A549 (cell line): ENCODE measurements at regions not wholly inside any gene's neighbourhood (a gene's known extent, or its start where the extent isn't known, plus 50 kb on each side); places are given as distances from the start of the nearest gene placed in this dataset.

ENCODE experiments used
- ATAC-seq, 2 experiments: fragments of 200-7000 bp in 1 of 2; fragments of >200 bp in 1 of 2; cut with Nextera tagmentation in 1 of 2; cut with Tn5 transposase in 1 of 2; 3 replicates each; pipeline versions ENCODE4 v1.8.0 to v1.9.1; 2018 to 2020; ENCODE audit warnings: mild to moderate bottlenecking in 1 of 2, moderate library complexity in 1 of 2
- CTCF ChIA-PET: fragments of 300-600 bp; sonication (Branson Sonifier 250); formaldehyde crosslinking; extraction: SDS; loops from one replicate; lab custom pipeline; 2021; ENCODE audit warnings: antibody characterized with exemption, inconsistent platforms; lab: Yijun Ruan, JAX
- POLR2A ChIA-PET: fragments of 350-600 bp; formaldehyde crosslinking; extraction: SDS; loops from one replicate; lab custom pipeline; 2021; ENCODE audit warnings: antibody characterized with exemption, inconsistent platforms; lab: Yijun Ruan, JAX
- DNase-seq, 2 experiments: peaks; one replicate each; pipeline versions ENCODE4 v3.0.0 to v3.0.0-alpha.2; 2011 to 2016; ENCODE audit warnings: low read depth in 1 of 2, low spot score in 1 of 2
- FAIRE-seq: peaks from 2 replicates; lab custom pipeline; 2011; peaks lifted over from hg19 to GRCh38; lab: Jason Lieb, UNC
- H3K27ac ChIP-seq, 2 experiments: fragments of >200 bp; sonication (Bioruptor Twin); formaldehyde crosslinking; 3 replicates each; pipeline ENCODE4 v1.5.1; 2016 to 2017
- H3K4me1 ChIP-seq: fragments of >200 bp; sonication (Bioruptor Twin); formaldehyde crosslinking; 3 replicates; pipeline ENCODE4 v1.6.1; 2016
- H3K4me2 ChIP-seq: fragments of >200 bp; sonication (Bioruptor Twin); formaldehyde crosslinking; 3 replicates; pipeline ENCODE4 v1.6.1; 2016
- H3K4me3 ChIP-seq: fragments of >200 bp; sonication (Bioruptor Twin); formaldehyde crosslinking; 3 replicates; pipeline ENCODE4 v1.5.1; 2016
- H3K9me3 ChIP-seq: fragments of >200 bp; sonication (Bioruptor Twin); formaldehyde crosslinking; 3 replicates; pipeline ENCODE4 v1.6.1; 2016
- BHLHE40 ChIP-seq: IDR thresholded peaks from 2 replicates; pipeline ENCODE4 v1.6.1; 2012; ENCODE audit warnings: low read depth, low read length, inconsistent platforms
- CBX2 ChIP-seq: fragments of 200-600 bp; sonication (generic); IDR thresholded peaks from 2 replicates; pipeline ENCODE4 v1.6.1; 2016; ENCODE audit warnings: low read depth, mild to moderate bottlenecking, borderline replicate concordance
- EHF ChIP-seq: fragments of 250-450 bp; sonication (Bioruptor Pico); IDR thresholded peaks from 2 replicates; pipeline ENCODE4 v1.5.0; 2020; ENCODE audit warnings: mild to moderate bottlenecking
- EHMT2 ChIP-seq: fragments of 200-600 bp; sonication (generic); IDR thresholded peaks from 2 replicates; pipeline ENCODE4 v1.6.1; 2016; ENCODE audit warnings: antibody characterized with exemption, low read depth, mild to moderate bottlenecking, moderate library complexity
- EP300 ChIP-seq, 2 experiments: fragments of >200 bp; sonication (Bioruptor Twin); formaldehyde crosslinking; IDR thresholded peaks; 2 replicates in 1 of 2; 3 replicates in 1 of 2; pipeline ENCODE4 v1.6.1; 2016 to 2017
- FOSB ChIP-seq: fragments of 250-450 bp; sonication (Bioruptor Pico); IDR thresholded peaks from 2 replicates; pipeline ENCODE4 v1.5.0; 2020; ENCODE audit warnings: mild to moderate bottlenecking, moderate library complexity
- HDAC2 ChIP-seq: fragments of 200-600 bp; sonication (generic); IDR thresholded peaks from 2 replicates; pipeline ENCODE4 v1.6.1; 2016
- HEYL ChIP-seq: fragments of 250-450 bp; sonication (Bioruptor Pico); IDR thresholded peaks from 2 replicates; pipeline ENCODE4 v1.8.0; 2021; ENCODE audit warnings: mild to moderate bottlenecking, moderate library complexity
- HOXB13 ChIP-seq: fragments of 250-450 bp; sonication (Bioruptor Pico); IDR thresholded peaks from 2 replicates; pipeline ENCODE4 v1.5.0; 2020; ENCODE audit warnings: low read depth, mild to moderate bottlenecking, moderate library complexity
- KDM1A ChIP-seq: fragments of 200-600 bp; sonication (generic); IDR thresholded peaks from 2 replicates; pipeline ENCODE4 v1.6.1; 2016; ENCODE audit warnings: low read depth, mild to moderate bottlenecking
- MYC ChIP-seq: IDR thresholded peaks from 2 replicates; pipeline ENCODE4 v1.6.1; 2012; ENCODE audit warnings: mild to moderate bottlenecking, inconsistent platforms, low read length, improper control_type of control experiment, borderline replicate concordance
- NPAS2 ChIP-seq: fragments of 250-450 bp; sonication (Bioruptor Pico); IDR thresholded peaks from 2 replicates; pipeline ENCODE4 v1.8.0; 2022; ENCODE audit warnings: mild to moderate bottlenecking, moderate library complexity, borderline replicate concordance
- POLR2A ChIP-seq: IDR thresholded peaks from 2 replicates; pipeline ENCODE4 v1.6.1; 2012; ENCODE audit warnings: mild to moderate bottlenecking, low read length
- RAD21 ChIP-seq, 2 experiments: fragments of >200 bp in 1 of 2; sonication (Bioruptor Twin) in 1 of 2; formaldehyde crosslinking in 1 of 2; IDR thresholded peaks in 1 of 2; conservative IDR thresholded peaks in 1 of 2; 2 replicates in 1 of 2; 3 replicates in 1 of 2; pipeline ENCODE4 v1.6.1; 2012 to 2018; ENCODE audit warnings: inconsistent platforms in 1 of 2
- SREBF2 ChIP-seq: fragments of 450-650 bp; IDR thresholded peaks from 2 replicates; pipeline ENCODE4 v1.6.1; 2014; ENCODE audit warnings: mild to moderate bottlenecking, moderate library complexity
- TFCP2L1 ChIP-seq: fragments of 250-450 bp; sonication (Bioruptor Pico); IDR thresholded peaks from 2 replicates; pipeline ENCODE4 v1.5.0; 2021; ENCODE audit warnings: mild to moderate bottlenecking
- TP53 ChIP-seq: fragments of 250-450 bp; sonication (Bioruptor Pico); IDR thresholded peaks from 2 replicates; pipeline ENCODE4 v1.5.0; 2021; ENCODE audit warnings: mild to moderate bottlenecking, moderate library complexity
- ZC3H11A ChIP-seq: fragments of 450-650 bp; IDR thresholded peaks from 2 replicates; pipeline ENCODE4 v1.6.1; 2014; ENCODE audit warnings: antibody characterized with exemption, mild to moderate bottlenecking
- ZSCAN20 ChIP-seq: fragments of 250-450 bp; sonication (Bioruptor Pico); IDR thresholded peaks from 2 replicates; pipeline ENCODE4 v1.8.0; 2022; ENCODE audit warnings: mild to moderate bottlenecking, moderate library complexity
- whole genome bisulfite sequencing: methylation state at CpG from one replicate; pipeline ENCODE4 v1.1.6; 2017; ENCODE audit errors: missing lambda C conversion rate; 5-methylcytosine and 5-hydroxymethylcytosine counted together
- TF ChIP-seq, protein P1 (sequence below): IDR thresholded peaks from 2 replicates; pipeline ENCODE4 v1.6.1; 2012; ENCODE audit warnings: low read depth, borderline replicate concordance
- TF ChIP-seq, protein P2 (sequence below): fragments of 150-350 bp; IDR thresholded peaks from 2 replicates; pipeline ENCODE4 v1.6.1; 2014; ENCODE audit warnings: low read depth, mild to moderate bottlenecking, low read length
- TF ChIP-seq, protein P3 (sequence below): fragments of 250-450 bp; sonication (Bioruptor Pico); IDR thresholded peaks from 2 replicates; pipeline ENCODE4 v1.5.0; 2020; ENCODE audit warnings: low read depth, mild to moderate bottlenecking, moderate library complexity

DNA sequence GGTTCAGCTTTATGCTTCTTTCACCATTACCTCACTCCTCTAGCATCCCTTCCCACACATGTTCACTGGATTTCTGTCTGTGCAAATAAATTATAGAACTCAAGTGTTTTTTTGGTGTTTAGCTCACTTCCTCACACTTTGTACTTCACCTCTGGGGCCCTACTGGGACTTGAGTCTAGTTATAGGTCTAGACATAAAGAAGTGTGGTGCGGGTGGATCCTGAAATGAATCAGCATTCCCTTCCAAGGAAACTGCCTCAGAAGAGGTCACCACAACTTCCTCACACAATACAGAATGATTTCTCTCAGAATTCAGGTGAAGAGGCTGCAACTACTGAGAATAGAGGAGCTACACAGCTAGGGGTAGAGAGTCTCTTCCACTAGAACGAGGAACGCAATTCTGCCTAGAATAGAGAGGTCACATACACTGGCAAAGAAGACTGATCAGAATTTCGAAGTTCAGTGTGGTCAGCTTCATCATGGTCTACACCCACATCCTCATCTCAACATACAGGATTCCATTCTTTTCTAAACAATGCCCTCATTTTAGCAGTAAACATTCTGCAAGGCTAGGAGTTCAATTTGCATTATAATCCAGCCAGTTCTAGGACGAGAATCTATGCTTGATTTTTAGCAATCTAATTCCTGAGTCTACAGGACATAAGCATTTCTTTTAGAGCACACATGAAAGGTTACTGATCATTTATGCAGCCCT, 938.7 kb upstream of the PHF14 start:
- ChIA-PET CTCF (no interaction called here), POLR2A (no interaction called here)
- TF ChIP-seq HEYL (no peak), ZC3H11A (no peak), POLR2A (no peak), HOXB13 (CRISPR knock-in tag) (no peak), EHF (CRISPR knock-in tag) (no peak), KDM1A (no peak), TFCP2L1 (CRISPR knock-in tag) (no peak), BHLHE40 (no peak), NPAS2 (no peak), HDAC2 (no peak), SREBF2 (no peak), EP300 (IDR thresholded peaks at IDR 0.05) (no peak), FOSB (CRISPR knock-in tag) (no peak), CBX2 (no peak), ZSCAN20 (no peak), EHMT2 (no peak)
- TF ChIP-seq, protein P1, sequence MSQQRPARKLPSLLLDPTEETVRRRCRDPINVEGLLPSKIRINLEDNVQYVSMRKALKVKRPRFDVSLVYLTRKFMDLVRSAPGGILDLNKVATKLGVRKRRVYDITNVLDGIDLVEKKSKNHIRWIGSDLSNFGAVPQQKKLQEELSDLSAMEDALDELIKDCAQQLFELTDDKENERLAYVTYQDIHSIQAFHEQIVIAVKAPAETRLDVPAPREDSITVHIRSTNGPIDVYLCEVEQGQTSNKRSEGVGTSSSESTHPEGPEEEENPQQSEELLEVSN: no peak
- TF ChIP-seq, protein P2, sequence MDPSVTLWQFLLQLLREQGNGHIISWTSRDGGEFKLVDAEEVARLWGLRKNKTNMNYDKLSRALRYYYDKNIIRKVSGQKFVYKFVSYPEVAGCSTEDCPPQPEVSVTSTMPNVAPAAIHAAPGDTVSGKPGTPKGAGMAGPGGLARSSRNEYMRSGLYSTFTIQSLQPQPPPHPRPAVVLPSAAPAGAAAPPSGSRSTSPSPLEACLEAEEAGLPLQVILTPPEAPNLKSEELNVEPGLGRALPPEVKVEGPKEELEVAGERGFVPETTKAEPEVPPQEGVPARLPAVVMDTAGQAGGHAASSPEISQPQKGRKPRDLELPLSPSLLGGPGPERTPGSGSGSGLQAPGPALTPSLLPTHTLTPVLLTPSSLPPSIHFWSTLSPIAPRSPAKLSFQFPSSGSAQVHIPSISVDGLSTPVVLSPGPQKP: no peak
- FAIRE-seq (no peak), DNase-seq (no peak), ATAC-seq (no peak)
- no peak overlapping the region for H3K4me3 ChIP-seq
- H3K4me2 ChIP-seq: no peak overlapping the region
- no peak overlapping the region for H3K27ac ChIP-seq
- WGBS: 0% methylated on average over 5 of the region's 5 CpGs
- no peaks in the 10 kb centered on the region for H3K4me1 ChIP-seq
- H3K9me3 ChIP-seq: no peaks in the 10 kb centered on the region

DNA sequence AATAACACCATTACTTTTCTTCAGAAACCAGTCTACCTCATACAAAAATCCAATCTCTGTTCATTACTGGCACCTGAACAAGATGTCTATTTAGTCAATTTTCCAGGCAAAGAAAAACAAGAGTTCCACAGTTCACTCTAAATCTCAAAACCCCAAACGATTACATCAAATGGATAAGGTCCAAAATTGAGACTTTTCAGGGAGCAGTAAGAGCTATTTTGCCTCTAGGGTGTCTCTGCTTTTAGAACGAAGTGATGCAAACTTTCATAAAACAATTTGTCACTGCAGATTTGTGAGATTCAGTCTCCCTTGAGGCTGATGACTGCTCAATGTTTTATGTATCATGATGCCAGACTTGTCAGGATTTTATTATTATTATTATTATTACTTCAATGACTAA, 937.0 kb upstream of the PHF14 start:
- TF ChIP-seq EHF (CRISPR knock-in tag): no peak
- no peak for TF ChIP-seq RAD21 (conservative IDR thresholded peaks at IDR 0.05 in 1 of 2, IDR thresholded peaks at IDR 0.05 in 1 of 2)
- ChIA-PET CTCF (no interaction called here), POLR2A (no interaction called here)
- H3K27ac ChIP-seq: no peak overlapping the region
- no peak for DNase-seq
- H3K4me3 ChIP-seq: no peak overlapping the region
- no peaks in the 10 kb centered on the region for H3K4me1 ChIP-seq
- 2% methylated on average over 2 of the region's 2 CpGs for WGBS
- no peak for ATAC-seq
- no peaks in the 10 kb centered on the region for H3K9me3 ChIP-seq
- no peak overlapping the region for H3K4me2 ChIP-seq
- no peak for FAIRE-seq

DNA sequence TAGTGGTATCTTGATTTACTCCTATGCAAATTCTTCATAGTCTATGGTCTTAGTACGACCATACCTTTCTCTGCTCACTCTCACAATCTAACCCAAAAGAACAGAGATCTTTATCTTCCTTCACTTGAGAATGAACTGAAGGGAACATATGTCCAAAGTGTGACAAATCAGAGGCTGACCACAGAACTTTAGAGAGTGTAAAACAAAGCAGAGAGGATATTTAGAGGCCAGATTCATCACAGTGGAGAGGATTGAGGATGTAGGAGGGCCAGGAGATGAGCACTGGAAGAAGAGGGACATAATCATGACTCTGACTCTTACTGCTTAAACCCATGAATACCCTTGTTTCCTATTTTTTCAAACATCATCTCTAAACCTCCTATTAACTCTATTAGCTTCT, 935.3 kb upstream of the PHF14 start:
- CTCF ChIA-PET: no interaction called here
- 0% methylated on average over 1 of the region's 1 CpG for WGBS
- Histone ChIP-seq H3K27ac (no peak overlapping the region), H3K9me3 (no peaks in the 10 kb centered on the region), H3K4me1 (no peaks in the 10 kb centered on the region), H3K4me3 (no peak overlapping the region), H3K4me2 (no peak overlapping the region)
- FAIRE-seq (no peak), ATAC-seq (no peak), DNase-seq (no peak)
- POLR2A ChIA-PET: no interaction called here
- TF ChIP-seq TP53: no peak
- TF ChIP-seq, protein P3, sequence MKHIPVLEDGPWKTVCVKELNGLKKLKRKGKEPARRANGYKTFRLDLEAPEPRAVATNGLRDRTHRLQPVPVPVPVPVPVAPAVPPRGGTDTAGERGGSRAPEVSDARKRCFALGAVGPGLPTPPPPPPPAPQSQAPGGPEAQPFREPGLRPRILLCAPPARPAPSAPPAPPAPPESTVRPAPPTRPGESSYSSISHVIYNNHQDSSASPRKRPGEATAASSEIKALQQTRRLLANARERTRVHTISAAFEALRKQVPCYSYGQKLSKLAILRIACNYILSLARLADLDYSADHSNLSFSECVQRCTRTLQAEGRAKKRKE (CRISPR knock-in tag): no peak
- TF ChIP-seq KDM1A: no peak
- TF ChIP-seq HDAC2: no peak
- no peak for TF ChIP-seq MYC
- no peak for TF ChIP-seq NPAS2
- TF ChIP-seq, protein P1: no peak
